H9 (cell line): ENCODE measurements at regions not wholly inside any gene's neighbourhood (a gene's known extent, or its start where the extent isn't known, plus 50 kb on each side); places are given as distances from the start of the nearest gene placed in this dataset.

Experiments
- DNase-seq: peaks from one replicate; pipeline ENCODE4 v3.0.0-alpha.2; 2017
- H2AFZ ChIP-seq: one replicate; pipeline ENCODE4 v1.6.1; 2013; ENCODE audit warnings: mild to moderate bottlenecking, low read length, control low read depth, moderate library complexity
- H2AK5ac ChIP-seq: 2 replicates; pipeline ENCODE4 v1.6.1; 2013; ENCODE audit warnings: low read length, control low read depth, mixed read lengths; ENCODE audit not compliant: insufficient read length
- H2BK120ac ChIP-seq: one replicate; pipeline ENCODE4 v1.6.1; 2013; ENCODE audit warnings: low read depth, mild to moderate bottlenecking, low read length, control low read depth, inconsistent platforms; ENCODE audit not compliant: poor library complexity, severe bottlenecking
- H2BK12ac ChIP-seq: 2 replicates; pipeline ENCODE4 v1.6.1; 2013; ENCODE audit warnings: low read length, control low read depth, mixed read lengths, low read depth; ENCODE audit not compliant: insufficient read length
- H2BK15ac ChIP-seq: 2 replicates; pipeline ENCODE4 v1.6.1; 2013; ENCODE audit warnings: low read depth, low read length, control low read depth
- H2BK20ac ChIP-seq: one replicate; pipeline ENCODE4 v1.6.1; 2013; ENCODE audit warnings: low read depth, mild to moderate bottlenecking, low read length, control low read depth, inconsistent platforms; ENCODE audit not compliant: poor library complexity, severe bottlenecking
- H2BK5ac ChIP-seq: 2 replicates; pipeline ENCODE4 v1.6.1; 2013; ENCODE audit warnings: low read length, control low read depth, mixed read lengths; ENCODE audit not compliant: insufficient read length
- H3K14ac ChIP-seq: 2 replicates; pipeline ENCODE4 v1.6.1; 2013; ENCODE audit warnings: low read length, control low read depth; ENCODE audit not compliant: insufficient read depth
- H3K18ac ChIP-seq: 2 replicates; pipeline ENCODE4 v1.6.1; 2013; ENCODE audit warnings: low read depth, mild to moderate bottlenecking, mixed read lengths, low read length, control low read depth; ENCODE audit not compliant: insufficient read length
- H3K23ac ChIP-seq: 2 replicates; pipeline ENCODE4 v1.6.1; 2013; ENCODE audit warnings: low read length, control low read depth, mixed read lengths, low read depth; ENCODE audit not compliant: insufficient read length
- H3K23me2 ChIP-seq: 2 replicates; pipeline ENCODE4 v1.6.1; 2013; ENCODE audit warnings: low read depth, mild to moderate bottlenecking, mixed read lengths, low read length, control low read depth; ENCODE audit not compliant: insufficient read length, poor library complexity, severe bottlenecking
- H3K27ac ChIP-seq: 2 replicates; pipeline ENCODE4 v1.5.1; 2013; ENCODE audit warnings: low read length, control low read depth, mixed read lengths, low read depth; ENCODE audit not compliant: insufficient read length
- H3K27me3 ChIP-seq: 2 replicates; pipeline ENCODE4 v1.6.1; 2013; ENCODE audit warnings: low read length, control low read depth, inconsistent platforms; ENCODE audit not compliant: insufficient read depth
- H3K4ac ChIP-seq: 2 replicates; pipeline ENCODE4 v1.6.1; 2013; ENCODE audit warnings: low read depth, mild to moderate bottlenecking, control low read depth, inconsistent platforms, low read length, moderate library complexity
- H3K4me1 ChIP-seq: 2 replicates; pipeline ENCODE4 v1.6.1; 2013; ENCODE audit warnings: low read length, control low read depth, inconsistent platforms; ENCODE audit not compliant: insufficient read depth
- H3K4me2 ChIP-seq: 2 replicates; pipeline ENCODE4 v1.6.1; 2013; ENCODE audit warnings: low read length, control low read depth, mixed read lengths; ENCODE audit not compliant: insufficient read length, insufficient read depth
- H3K56ac ChIP-seq: 2 replicates; pipeline ENCODE4 v1.6.1; 2013; ENCODE audit warnings: low read depth, mild to moderate bottlenecking, mixed read lengths, low read length, control low read depth; ENCODE audit not compliant: insufficient read length
- H3K79me1 ChIP-seq: 2 replicates; pipeline ENCODE4 v1.6.1; 2013; ENCODE audit warnings: low read depth, mild to moderate bottlenecking, moderate library complexity, low read length, control low read depth, inconsistent platforms; ENCODE audit not compliant: insufficient read depth, poor library complexity, severe bottlenecking
- H3K79me2 ChIP-seq: 2 replicates; pipeline ENCODE4 v1.6.1; 2013; ENCODE audit warnings: low read length, control low read depth, inconsistent platforms; ENCODE audit not compliant: insufficient read depth
- H3K9ac ChIP-seq: 2 replicates; pipeline ENCODE4 v1.6.1; 2013; ENCODE audit warnings: low read length, control low read depth, mixed read lengths; ENCODE audit not compliant: insufficient read length; ENCODE audit errors: extremely low read depth
- H3K9me3 ChIP-seq: one replicate; pipeline ENCODE4 v1.6.1; 2013; ENCODE audit warnings: low read depth, low read length, inconsistent platforms; ENCODE audit not compliant: control insufficient read depth
- H3T11ph ChIP-seq: one replicate; pipeline ENCODE4 v1.6.1; 2013; ENCODE audit warnings: mild to moderate bottlenecking, low read length, control low read depth, inconsistent platforms
- H4K20me1 ChIP-seq: one replicate; pipeline ENCODE4 v1.6.1; 2013; ENCODE audit not compliant: control insufficient read depth, insufficient read length, insufficient read depth
- H4K5ac ChIP-seq: 2 replicates; pipeline ENCODE4 v1.6.1; 2013; ENCODE audit warnings: low read depth, mild to moderate bottlenecking, mixed read lengths, low read length, control low read depth; ENCODE audit not compliant: insufficient read length
- H4K8ac ChIP-seq: replicated peaks from 2 replicates; pipeline ENCODE4 v1.6.1; 2013; ENCODE audit warnings: low read length, control low read depth, mixed read lengths, low read depth; ENCODE audit not compliant: insufficient read length
- H4K91ac ChIP-seq: 2 replicates; pipeline ENCODE4 v1.6.1; 2013; ENCODE audit warnings: low read depth, mild to moderate bottlenecking, moderate library complexity, mixed read lengths, low read length, control low read depth; ENCODE audit not compliant: insufficient read length
- H3K27ac Mint-ChIP-seq, 3 experiments: 2 replicates in 2 of 3; 3 replicates in 1 of 3; pipeline ENCODE4 v1.8.0; 2020 to 2021; ENCODE audit warnings: mixed read lengths in 3 of 3, mild to moderate bottlenecking in 1 of 3, moderate library complexity in 1 of 3
- H3K27me3 Mint-ChIP-seq: 2 replicates; pipeline ENCODE4 v1.8.0; 2021; ENCODE audit warnings: low read depth, mild to moderate bottlenecking, moderate library complexity, mixed read lengths
- H3K36me3 Mint-ChIP-seq, 3 experiments: 2 replicates in 2 of 3; 3 replicates in 1 of 3; pipeline ENCODE4 v1.8.0; 2020 to 2021; ENCODE audit warnings: low read depth in 3 of 3, mixed read lengths in 3 of 3; ENCODE audit not compliant: insufficient read depth in 1 of 3
- H3K4me1 Mint-ChIP-seq, 2 experiments: 2 replicates each; pipeline ENCODE4 v1.8.0; 2020; ENCODE audit warnings: mixed read lengths in 2 of 2
- H3K4me3 Mint-ChIP-seq, 2 experiments: 2 replicates in 1 of 2; 3 replicates in 1 of 2; pipeline ENCODE4 v1.8.0; 2020 to 2021; ENCODE audit warnings: mild to moderate bottlenecking in 2 of 2, mixed read lengths in 2 of 2, moderate library complexity in 1 of 2
- H3K9me3 Mint-ChIP-seq, 2 experiments: 2 replicates in 1 of 2; 3 replicates in 1 of 2; pipeline ENCODE4 v1.8.0; 2020; ENCODE audit warnings: mild to moderate bottlenecking in 2 of 2, mixed read lengths in 2 of 2, moderate library complexity in 1 of 2
- WGBS: extraction: QIAGEN DNeasy Blood & Tissue Kit; methylation state at CpG from one replicate; pipeline ENCODE4 v1.1.7; 2013; ENCODE audit warnings: missing lambda C conversion rate, low lambda C conversion rate, mixed read lengths; ENCODE audit not compliant: insufficient read length; ENCODE audit errors: extremely low coverage; 5-methylcytosine and 5-hydroxymethylcytosine counted together
- TF ChIP-seq, protein P1 (sequence below): fragments of 200-600 bp; sonication (generic); conservative IDR thresholded peaks from 3 replicates; pipeline ENCODE4 v1.8.0; 2021; ENCODE audit warnings: antibody characterized with exemption, mild to moderate bottlenecking

DNA sequence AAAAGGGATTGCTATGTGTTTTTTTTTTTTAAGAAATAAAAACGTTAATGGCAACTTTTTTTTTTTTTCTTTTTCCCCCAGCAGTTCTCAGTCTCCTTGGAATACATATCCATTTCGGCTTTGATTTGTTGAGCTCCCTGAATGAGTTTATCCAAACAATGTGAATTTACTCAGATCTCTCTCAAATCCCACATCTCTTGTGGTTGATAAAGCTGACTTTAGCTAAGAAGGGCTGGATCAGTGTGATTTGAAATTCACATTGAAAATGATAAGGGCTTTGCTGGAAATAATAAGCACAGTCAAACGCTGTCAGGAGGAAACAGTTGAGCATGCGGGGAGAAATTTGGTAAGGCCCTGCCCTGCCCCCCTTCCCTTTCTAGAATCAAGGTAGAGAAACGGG lies 74.1 kb upstream of the IRX3 start:
- Histone ChIP-seq H3K23me2 (no peaks in the 10 kb centered on the region), H2BK12ac (no peak overlapping the region), H3K9me3 (no peaks in the 10 kb centered on the region), H3K56ac (no peak overlapping the region), H3K23ac (no peak overlapping the region), H3K79me2 (no peaks in the 10 kb centered on the region), H3T11ph (no peak overlapping the region), H4K5ac (no peak overlapping the region), H3K4me2 (no peak overlapping the region), H4K20me1 (no peaks in the 10 kb centered on the region), H3K4ac (no peak overlapping the region), H4K8ac (no peak overlapping the region), H3K18ac (no peak overlapping the region), H3K4me1 (no peaks in the 10 kb centered on the region; the same call in 1 of the 2 replicates), H3K27ac (no peak overlapping the region), H3K79me1 (no peaks in the 10 kb centered on the region), H3K14ac (no peak overlapping the region), H2BK15ac (no peak overlapping the region), H3K27me3 (no peaks in the 10 kb centered on the region), H3K9ac (no peak overlapping the region), H2AK5ac (no peak overlapping the region), H2BK20ac (no peak overlapping the region), H4K91ac (no peak overlapping the region), H2BK5ac (no peak overlapping the region), H2BK120ac (no peak overlapping the region), H2AFZ (no peak overlapping the region)
- peaks cover 0 to 3% (median 0%) of the 10 kb centered on the region in 3 experiments; a peak in 2 of 7 replicates for H3K36me3 Mint-ChIP-seq
- peaks cover 46 to 54% of the 10 kb centered on the region in 2 experiments for H3K4me1 Mint-ChIP-seq
- TF ChIP-seq, protein P1, sequence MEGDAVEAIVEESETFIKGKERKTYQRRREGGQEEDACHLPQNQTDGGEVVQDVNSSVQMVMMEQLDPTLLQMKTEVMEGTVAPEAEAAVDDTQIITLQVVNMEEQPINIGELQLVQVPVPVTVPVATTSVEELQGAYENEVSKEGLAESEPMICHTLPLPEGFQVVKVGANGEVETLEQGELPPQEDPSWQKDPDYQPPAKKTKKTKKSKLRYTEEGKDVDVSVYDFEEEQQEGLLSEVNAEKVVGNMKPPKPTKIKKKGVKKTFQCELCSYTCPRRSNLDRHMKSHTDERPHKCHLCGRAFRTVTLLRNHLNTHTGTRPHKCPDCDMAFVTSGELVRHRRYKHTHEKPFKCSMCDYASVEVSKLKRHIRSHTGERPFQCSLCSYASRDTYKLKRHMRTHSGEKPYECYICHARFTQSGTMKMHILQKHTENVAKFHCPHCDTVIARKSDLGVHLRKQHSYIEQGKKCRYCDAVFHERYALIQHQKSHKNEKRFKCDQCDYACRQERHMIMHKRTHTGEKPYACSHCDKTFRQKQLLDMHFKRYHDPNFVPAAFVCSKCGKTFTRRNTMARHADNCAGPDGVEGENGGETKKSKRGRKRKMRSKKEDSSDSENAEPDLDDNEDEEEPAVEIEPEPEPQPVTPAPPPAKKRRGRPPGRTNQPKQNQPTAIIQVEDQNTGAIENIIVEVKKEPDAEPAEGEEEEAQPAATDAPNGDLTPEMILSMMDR, result no peak
- peaks cover 9% of the 10 kb centered on the region for H3K27me3 Mint-ChIP-seq
- no peak for DNase-seq
- H3K27ac Mint-ChIP-seq, result no peak overlapping the region
- peaks cover 0 to 5% of the 10 kb centered on the region in 2 experiments; a peak in 2 of 5 replicates for H3K9me3 Mint-ChIP-seq
- H3K4me3 Mint-ChIP-seq, result no peak overlapping the region; a peak in 1 of 5 replicates
- no CpG with 5 or more reads among the region's 5 CpGs for WGBS
